Stimulated activated CD4-positive, alpha-beta T cell treated with anti-CD3 and anti-CD28 coated beads, Interleukin-4, amount 100 ng/mL, for 48 hours (primary cell): ENCODE measurements at regions not wholly inside any gene's neighbourhood (a gene's known extent, or its start where the extent isn't known, plus 50 kb on each side); places are given as distances from the start of the nearest gene placed in this dataset.

Source experiments
- DNase-seq, 2 donors: peaks; one replicate each; pipeline ENCODE4 v3.0.0-alpha.2; 2020; ENCODE audit warnings: low read depth in 2 of 2

DNA sequence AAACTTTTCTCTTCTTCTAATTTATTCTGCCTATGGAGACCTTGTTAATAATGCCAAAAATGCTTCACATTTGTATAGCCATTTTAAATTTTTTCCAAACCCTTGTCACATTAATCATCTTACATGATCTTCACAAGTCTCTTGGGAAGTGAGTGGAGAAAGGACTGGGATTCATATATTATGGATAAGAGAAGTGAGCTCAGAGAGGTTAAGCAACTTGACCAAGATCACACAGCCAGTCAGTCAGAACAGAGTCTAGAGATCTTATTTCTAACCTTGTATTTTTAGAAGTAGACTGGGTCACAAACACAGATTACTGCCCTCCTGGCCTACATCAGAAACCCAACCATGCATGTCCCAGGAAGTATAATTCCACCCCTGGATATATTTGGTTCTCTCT is 218.0 kb upstream of the ADRA1B start:
- no peak for DNase-seq

DNA sequence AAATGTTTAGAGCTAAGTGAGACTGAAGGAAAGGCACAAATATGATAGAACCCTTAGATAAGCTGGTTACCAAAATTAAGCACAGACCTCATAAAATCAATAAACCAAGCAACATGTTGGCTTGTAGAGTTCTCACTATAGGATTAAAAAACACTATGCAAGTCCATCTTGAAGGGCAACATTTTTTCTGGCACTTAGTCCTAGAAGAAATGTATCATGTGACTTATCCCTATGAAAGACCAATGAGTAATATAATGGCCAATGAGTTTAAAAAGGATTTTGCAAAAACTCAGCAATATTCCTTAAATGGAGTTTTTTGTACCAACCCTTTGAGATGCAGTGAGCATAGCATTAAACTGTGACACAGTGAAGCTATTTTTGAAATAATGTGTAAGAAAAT is 216.3 kb upstream of the ADRA1B start:
- no peak for DNase-seq

DNA sequence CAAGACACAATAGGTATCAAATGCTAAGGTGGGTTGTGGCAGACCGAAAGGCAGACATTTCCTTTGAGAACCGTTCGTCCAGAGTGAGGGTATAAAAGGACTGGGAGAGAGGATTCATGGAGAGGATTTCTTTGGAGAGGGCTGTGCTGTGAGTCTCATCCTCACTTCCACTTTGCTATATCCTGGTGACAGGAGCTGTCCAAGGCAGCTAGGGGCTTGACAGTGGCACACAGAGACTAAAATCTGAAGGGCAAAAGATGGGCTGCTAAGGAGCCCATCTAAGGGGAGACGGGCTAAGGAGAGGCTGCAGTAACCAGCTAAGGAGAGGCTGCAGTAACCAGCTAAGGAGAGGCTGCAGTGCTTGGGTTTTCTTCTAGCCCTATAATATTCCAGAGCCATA is 214.0 kb upstream of the ADRA1B start:
- DNase-seq: no peak

DNA sequence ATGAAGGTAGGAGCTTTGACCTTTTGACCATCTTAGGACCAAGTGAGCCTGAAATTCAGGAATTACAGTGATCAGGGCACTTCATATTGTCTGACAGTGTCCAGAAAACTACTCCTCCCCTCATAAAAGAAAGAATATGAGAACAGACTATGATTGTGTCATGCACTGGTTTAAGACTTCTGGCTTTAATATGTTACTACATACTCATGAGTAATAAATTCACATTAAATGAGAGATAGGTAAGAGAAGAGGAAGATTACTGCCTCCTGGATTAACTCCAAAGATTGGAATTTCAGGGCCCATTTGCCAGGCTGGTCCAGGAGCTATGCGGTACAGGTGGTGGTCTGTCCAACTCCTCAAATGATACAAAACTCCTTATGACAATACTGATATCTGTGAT is 213.5 kb upstream of the ADRA1B start:
- DNase-seq: no peak

DNA sequence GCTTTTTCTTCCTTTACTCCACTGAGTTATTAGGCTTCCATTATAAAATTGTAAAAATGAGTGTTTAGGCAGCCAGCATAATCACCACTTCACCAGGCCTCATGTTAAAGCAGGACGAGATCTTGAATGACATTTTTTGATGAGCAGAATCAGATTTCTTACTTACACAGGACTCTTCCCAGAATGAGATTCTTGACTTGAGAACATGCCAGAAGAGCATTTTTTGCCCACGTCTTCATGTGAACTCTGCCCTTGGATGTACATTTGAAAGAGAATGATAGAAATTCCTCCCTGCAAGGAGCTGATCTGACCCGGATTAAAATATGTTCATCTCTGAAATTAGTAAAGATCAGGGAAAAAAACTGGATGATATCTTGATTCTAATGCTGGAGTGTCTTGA is 212.1 kb upstream of the ADRA1B start:
- no peak for DNase-seq

DNA sequence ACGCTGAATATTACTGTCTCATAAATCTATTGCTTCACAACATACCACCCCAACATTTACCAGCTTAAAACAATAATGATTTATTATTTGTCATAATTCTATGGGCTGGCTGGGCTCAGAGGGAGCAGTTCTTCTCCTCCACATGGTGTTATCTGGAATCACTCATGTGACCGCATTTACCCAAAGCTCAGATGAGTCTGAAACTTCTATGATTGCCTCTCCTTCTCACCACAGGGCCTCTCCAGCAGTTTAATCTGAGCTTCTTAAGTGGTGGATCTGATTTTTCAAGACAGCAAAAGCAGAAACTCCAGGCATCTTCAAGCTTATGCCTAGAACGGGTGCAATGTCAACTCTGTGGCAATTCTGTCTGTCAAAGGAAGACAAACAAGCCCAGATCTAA is 210.3 kb upstream of the ADRA1B start:
- no peak for DNase-seq

DNA sequence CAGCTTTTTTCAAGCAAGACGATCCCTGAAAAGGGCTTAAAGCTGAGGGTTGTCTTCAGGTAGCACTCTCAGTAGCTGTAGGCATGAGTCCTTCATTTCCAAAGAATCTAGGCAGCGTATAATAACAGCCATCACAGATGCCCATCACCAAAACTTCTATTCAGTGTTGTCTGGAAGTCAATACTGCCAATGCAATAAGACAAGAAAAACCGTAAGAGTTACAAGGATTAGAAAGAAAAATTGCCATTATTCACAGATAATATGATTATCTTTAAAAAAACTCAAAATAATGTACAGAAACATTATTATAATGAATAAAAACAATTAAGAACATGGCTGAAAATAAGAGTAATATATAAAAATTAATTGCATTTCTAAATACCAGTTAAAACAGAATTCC is 208.2 kb upstream of the ADRA1B start:
- DNase-seq: no peak

DNA sequence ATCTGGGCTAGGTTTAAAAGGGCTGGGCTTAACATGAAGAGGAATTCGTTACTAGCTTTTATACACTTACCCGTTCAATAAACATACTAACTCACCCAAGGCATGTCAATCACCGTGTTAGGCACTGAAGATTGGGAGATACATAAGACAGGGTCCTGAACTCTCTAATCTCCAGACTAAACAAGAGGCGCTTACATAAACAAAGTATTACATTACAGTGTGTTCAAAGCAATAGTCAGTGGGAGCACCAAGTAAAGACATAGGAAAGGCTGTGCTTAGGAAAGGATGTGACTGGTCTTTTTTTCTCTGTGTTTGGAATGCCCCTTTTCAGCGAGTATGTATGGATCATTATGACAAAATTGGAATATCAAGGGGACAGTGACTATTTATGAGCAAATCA is 203.6 kb upstream of the ADRA1B start:
- no peak for DNase-seq

DNA sequence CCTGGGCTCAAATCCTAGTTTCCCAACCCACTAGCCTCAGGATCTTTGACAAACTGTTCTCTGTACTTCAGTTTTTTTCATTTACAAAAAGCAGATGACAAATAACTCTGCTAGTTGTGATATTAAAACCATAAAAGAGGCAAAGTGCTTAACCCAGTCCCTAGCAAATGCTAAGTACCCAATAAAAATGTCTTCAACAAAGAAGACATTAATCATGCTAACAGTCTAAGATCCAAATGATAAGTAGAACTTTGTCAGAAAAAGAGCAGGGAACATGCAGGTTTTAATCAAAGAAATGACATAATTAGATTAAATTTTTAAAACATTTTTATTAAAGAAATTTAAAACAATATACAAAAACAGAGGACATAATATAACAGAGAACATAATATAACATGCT is 203.0 kb upstream of the ADRA1B start:
- no peak for DNase-seq

DNA sequence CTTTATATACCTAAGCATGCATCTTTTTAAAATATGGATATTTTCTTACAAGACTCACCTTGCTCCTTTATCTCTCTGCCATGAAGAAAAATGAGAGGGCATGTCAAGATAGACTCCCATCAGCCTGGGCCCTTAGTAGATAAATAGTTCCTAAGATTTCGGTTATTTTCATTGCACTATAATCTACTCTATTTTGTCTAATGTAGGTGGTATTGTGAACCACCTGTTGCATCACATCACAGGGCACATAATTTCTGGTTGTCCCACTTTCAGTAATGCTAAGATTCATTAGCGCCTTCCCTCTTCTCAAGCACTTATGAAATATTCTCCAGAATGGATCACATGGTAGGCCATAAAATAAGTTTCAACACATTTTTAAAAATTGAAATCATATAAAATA is 202.5 kb upstream of the ADRA1B start:
- no peak for DNase-seq

DNA sequence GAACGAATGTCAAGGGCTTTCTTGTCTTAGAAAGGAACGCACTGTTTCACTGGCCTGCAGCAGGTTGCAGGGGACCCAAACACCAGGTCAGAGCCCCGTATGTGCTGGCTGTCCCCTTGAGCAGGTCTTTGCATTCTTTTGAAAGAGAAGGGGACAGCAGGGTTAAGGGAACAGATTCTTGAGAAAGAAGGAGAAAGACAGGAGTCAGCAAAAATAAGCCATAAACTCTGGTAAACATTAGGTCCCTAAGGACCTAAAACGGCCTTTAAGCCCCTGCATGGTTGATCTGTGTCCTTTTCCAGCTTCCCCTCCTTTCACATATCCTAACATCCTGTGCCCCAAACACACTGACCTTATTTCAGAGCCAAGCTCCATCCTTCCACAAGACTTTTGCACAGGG is 190.8 kb upstream of the ADRA1B start:
- no peak for DNase-seq

DNA sequence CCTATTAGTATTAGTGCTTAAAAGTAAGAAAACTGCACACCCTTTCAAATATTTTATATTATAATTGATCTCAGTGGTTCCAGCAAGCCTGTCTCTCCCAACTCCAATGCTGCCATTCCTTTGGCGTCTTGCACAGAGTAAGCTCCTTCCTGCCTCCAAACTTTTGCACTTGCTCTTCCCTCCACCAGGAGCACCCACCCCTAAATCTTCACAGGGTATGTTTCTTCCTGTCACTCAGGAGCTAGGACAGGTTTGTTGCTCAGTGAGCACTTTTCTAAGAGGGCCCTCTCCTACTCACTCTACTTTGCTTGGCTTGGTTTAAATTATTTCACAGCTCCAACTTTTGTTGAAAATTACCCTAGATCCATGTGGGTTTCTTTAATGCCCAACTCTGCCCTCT is 189.1 kb upstream of the ADRA1B start:
- no peak for DNase-seq

DNA sequence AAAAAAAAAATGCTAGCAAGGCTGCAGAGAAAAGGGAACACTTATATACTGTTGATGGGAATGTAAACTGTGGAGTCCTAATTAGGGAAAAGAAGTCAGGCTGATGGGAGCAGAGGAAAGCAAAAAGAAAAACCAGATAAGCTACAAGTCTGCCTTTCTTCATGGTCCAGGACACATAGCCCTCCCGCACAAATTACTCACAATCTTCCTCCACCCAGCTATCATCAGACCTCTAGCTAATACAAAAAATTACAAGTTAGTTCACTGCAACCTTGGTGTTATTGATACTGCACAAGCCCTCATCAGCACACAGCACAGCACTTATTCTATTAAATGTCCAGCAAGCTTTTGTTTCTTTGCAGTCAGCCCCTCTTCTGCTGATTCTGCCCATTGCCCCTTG is 186.0 kb upstream of the ADRA1B start:
- no peak for DNase-seq

DNA sequence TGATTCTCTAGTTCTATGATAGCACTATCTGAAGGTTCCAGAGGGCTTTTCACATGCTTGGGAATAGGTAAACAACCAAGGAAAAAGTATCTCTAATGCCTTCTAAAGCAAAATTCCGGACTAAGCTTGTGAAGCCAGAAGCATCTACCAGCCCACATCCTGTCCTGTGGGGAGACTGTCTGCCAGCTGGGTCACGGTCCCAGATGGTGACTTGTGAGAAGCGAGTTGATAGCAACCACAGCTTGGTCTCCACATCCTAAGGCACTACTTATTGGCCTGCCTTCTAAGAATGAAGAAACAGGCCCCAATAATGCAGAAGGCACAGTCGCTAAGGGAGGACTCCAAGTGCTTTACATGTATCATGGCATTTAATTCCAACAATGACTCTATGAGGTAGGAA is 184.1 kb upstream of the ADRA1B start:
- DNase-seq: no peak

DNA sequence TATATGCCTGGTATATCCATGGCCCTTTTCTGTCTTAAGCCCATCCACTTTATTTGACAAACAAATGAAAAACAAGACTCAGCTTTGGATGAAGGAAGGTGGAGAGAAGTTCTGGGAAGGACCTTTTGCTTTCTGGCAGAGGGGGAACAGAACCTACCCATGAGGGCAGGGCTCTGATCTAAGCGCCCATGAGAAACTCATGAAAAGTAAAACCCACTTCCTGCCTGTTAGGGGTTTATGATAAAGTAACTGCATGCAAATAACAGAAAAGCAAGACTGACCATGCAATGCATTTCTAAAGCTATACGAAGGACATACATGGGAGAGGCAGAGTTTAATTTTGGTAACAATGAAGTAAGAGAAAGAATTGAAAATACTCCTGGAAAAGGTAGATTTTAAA is 181.9 kb upstream of the ADRA1B start:
- no peak for DNase-seq

DNA sequence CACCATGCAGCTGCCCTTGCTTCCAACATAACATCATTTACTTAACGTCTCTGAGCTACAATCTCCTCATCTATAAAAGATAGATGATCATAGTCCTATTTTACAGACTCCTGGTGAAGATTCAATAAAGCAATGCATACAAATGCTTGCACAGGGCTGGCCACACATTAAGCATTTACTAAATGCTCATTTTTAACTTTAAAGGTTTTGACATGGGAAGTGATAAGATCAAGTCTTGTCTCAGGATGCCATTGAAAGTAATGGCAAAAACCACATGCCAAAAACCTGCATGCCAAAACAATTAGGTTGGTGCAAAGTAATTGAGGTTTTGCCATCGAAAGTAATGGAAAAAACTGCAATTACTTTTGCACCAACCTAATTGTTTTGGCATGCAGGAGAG is 181.2 kb upstream of the ADRA1B start:
- DNase-seq: no peak

DNA sequence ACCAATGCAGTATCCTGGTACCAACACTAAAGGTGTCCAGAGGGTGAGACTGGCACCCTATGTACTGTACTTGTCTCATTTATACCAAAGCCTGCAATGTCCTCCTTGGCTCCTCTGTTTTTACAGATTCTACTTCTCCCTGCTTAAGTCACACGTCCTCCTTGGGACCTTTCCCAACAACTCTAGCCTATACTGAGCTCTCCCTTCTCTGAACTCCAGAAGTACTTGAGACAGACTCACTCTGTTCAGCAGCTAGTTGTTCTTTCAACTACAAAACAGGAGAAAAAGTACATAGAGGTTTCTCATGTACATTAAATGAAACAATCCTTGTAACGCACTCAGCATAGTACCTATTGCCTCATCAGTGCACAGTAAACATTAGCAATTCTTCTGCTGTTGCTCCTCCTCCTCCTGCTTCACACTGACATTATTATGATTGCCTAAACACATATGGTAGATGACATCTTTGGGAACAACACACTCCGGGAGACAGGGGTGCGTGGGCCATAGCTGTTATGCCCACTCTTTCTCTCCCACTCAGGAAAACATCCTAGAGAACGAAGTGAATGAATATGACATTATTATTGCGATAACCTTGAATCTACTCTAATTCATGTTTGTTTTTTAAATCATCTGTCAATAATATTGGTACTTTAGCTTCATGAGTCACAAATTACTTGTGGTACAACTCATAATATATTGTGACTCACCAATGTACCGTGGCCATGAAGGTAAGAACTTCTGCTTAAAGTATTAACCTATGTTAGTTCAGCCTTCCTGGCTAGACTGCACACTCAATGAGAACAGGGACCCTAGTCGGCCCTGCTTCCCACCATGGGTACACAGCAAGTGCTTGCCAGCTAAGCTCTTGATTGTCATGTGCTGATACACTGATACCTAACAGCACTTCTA is 180.3 kb upstream of the ADRA1B start:
- no peak for DNase-seq

DNA sequence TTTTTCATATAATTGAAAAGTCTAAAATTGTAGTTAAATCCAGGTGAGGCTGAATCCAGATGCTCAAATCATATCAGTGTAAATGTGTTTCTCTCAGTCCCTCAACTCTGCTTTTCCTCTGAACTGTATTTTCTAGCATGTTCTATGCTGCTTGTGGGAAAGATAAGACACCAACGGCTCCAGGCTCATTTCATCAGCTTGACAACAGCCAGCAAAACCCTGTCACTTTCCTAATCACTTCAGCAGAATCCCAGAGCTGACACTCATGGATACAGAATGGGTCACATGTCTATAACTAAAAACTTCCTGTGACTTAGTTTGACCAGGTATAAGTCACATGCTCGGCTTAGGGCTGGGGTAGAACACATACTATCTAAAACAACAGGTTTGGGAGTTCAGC is 179.4 kb upstream of the ADRA1B start:
- no peak for DNase-seq

DNA sequence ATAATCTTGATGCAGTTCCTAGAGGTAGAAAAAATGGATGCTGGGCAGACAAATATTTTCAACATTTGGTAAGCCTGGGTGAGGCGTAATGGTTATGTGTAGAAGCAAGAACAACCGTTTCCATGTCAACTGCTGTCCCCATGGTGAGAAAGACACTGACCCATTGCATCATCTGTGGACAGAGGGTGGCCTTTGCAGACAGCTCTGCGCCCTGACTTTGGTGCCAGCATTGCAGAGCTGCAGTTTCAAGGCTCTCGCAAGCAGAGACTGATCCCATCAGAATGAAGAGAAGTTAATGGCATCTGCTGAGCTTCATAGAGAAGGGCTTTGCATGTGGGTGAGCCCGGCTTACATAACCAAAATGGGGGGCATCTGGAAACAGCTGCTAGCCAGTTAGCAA is 179.0 kb upstream of the ADRA1B start:
- DNase-seq: no peak

DNA sequence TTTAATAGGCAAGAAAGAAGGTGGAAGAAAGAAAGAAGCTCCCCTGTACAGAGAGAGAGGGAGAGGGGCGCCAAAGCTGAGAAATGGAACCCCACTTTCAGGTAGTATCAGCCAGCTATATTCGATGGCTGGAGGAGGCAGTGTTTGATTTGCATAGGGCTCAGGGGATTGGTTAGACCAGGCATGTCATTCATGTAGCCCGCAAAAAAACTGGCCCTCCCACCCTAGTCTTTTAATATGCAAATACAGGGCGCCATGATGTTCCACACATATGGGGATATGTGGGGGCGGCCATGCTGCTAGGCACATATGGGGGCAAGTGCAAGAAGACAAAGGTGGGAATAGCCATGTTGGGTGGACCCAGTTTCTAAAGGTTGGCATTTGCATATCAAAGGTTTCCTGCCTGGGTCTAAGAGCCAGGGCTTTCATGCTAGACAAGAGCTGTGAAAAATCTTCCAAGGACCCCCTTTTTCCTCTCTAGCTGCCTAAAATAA is 174.4 kb upstream of the ADRA1B start:
- no peak for DNase-seq

DNA sequence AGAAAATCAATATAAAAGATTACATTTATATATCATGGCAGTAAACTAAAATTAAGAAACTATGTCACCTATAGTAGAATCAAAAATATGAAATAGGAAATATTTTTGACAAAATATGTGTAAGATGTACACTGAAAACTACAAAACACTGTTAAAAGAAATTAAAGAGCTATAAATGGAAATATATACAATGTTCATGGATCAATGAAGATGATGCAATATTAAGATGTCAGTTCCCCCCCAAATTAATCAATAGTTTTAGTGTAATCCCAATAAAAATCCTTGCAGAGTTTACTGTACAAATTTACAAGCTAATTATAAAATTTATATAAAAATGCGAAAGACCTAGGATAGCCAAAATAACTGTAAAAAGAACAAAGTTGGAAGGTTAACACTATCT is 173.0 kb upstream of the ADRA1B start:
- DNase-seq: no peak

DNA sequence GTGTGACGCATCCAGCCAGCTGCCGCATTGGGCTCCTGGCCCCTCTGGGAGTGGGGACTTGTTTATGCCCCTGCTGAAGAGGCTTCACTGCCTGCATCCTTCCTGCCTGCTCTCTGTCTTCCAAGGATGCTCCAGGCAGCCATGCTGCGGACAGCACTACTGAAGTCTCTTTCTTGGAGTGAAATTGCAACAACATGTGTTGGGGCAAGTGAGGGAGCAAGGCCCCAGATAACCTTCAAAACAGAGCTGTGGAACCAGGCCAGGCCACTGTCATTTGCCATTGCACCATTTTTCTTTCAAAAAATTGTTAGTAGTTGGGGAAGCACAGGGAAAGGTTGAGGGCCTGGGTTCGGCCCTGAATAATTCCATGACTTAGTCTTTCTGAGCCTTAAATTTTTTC is 169.6 kb upstream of the ADRA1B start:
- DNase-seq: no peak

DNA sequence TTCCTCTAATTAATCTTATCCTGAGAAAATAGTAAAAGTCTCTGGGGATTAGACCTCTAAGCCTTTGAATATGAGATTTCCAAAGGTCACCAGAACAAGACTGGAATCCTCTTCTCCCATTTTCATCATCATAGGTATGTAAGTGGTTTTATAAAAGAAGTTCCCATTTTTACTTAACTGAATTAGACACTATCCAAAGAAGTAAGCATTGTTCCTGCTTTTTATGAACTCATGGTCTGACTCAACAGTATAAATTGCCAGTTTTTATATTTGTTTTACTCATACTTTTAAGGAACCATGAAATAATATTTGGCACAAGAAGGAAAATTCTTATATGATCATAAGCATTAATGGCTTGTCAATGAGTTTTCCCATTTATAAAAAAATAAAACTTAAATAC is 167.1 kb upstream of the ADRA1B start:
- DNase-seq: no peak

DNA sequence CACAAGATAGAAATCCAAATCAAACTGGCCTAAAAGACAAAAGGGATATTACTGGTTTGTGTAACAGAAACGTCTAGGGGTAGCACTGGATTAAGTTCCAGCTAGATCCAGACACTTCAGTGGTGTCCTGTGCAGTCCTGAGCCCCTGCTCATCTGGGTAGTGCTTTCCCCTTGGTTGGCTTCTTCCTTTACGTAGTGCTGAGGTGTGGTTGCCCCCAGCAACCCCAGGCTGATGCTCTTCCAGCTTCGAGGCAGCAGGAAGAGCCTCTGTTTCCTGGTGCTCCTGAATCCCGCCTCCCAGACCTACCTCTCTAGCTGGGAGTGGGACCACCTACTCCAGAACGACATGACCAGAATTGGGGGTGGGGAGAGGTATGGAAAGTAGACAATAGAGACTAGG is 166.1 kb upstream of the ADRA1B start:
- no peak for DNase-seq
